Stimulated activated CD4-positive, alpha-beta T cell treated with anti-CD3 and anti-CD28 coated beads, Interleukin-2, amount 100 ng/mL, for 24 hours (primary cell): ENCODE measurements at regions not wholly inside any gene's neighbourhood (a gene's known extent, or its start where the extent isn't known, plus 50 kb on each side); places are given as distances from the start of the nearest gene placed in this dataset.
"Not testable (repeated sequence)": the region's sequence is repeated elsewhere in the genome, so short reads cannot be mapped to it uniquely, and the experiment has no call there.

Experiments used
- DNase-seq, 2 donors: peaks; one replicate each; pipeline ENCODE4 v3.0.0-alpha.2; 2020

- no peak for DNase-seq
Measured at GRCh38 chr22:48504519-48505140, 1323.0 kb downstream of the BRD1 start.

- no peak for DNase-seq
Measured at GRCh38 chr22:48503876-48504275, 1323.8 kb downstream of the BRD1 start.

- no peak for DNase-seq
Measured at GRCh38 chr22:48503035-48503625, 1324.5 kb downstream of the BRD1 start.

- no peak for DNase-seq
Measured at GRCh38 chr22:48501231-48501750, 1326.4 kb downstream of the BRD1 start.

- no peak for DNase-seq
Measured at GRCh38 chr22:48500471-48501230, 1327.0 kb downstream of the BRD1 start.

- no peak for DNase-seq
Measured at GRCh38 chr22:48499456-48500425, 1327.9 kb downstream of the BRD1 start.

- DNase-seq: no peak
Measured at GRCh38 chr22:48498526-48499331, 1328.9 kb downstream of the BRD1 start.

GRCh38 chr22:48497743-48498520 lies 1329.7 kb downstream of the BRD1 start:
- not testable (repeated sequence) for DNase-seq

- DNase-seq: no peak
Measured at GRCh38 chr22:48496987-48497650, 1330.6 kb downstream of the BRD1 start.

- no peak for DNase-seq
Measured at GRCh38 chr22:48496226-48496845, 1331.3 kb downstream of the BRD1 start.

- DNase-seq: no peak
Measured at GRCh38 chr22:48495751-48496080, 1332.0 kb downstream of the BRD1 start.

GRCh38 chr22:48494968-48495750 lies 1332.5 kb downstream of the BRD1 start:
- no peak for DNase-seq

- no peak for DNase-seq
Measured at GRCh38 chr22:48494256-48494967, 1333.3 kb downstream of the BRD1 start.

GRCh38 chr22:48493733-48494132 lies 1333.9 kb downstream of the BRD1 start:
- no peak for DNase-seq

- peak in 1 of 2 donors; percentile 53 for DNase-seq
Measured at GRCh38 chr22:48492366-48493320, 1335.0 kb downstream of the BRD1 start.

- DNase-seq: no peak
Measured at GRCh38 chr22:48491451-48491941, 1336.2 kb downstream of the BRD1 start.
